ENCODE measurements at regions not wholly inside any gene's neighbourhood (a gene's known extent, or its start where the extent isn't known, plus 50 kb on each side); places are given as distances from the start of the nearest gene placed in this dataset.
"Not testable (repeated sequence)": the region's sequence is repeated elsewhere in the genome, so short reads cannot be mapped to it uniquely, and the experiment has no call there.

DNA sequence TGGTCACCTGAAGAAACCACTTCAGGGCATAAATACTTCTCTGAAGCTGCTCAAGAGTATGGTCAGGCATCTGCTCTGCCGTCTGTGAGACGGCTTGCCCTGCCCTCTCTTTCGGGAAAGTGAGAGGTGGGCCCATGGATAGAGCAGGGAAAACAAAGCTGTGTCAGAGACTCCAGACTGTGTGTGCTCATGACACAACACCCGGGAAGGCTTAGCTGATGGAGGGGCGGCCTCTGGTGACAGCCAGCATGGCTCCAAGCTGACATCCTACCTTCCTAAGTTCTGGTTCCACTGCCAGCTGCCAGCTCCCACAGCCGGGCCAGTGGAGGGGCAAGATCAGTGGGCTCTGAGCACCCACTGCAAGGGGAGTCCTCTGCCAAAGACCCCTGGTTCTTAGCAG, 215.3 kb downstream of the ANKRD30B start:
- no peak for DNase-seq (ENCODE audit: low read depth in 2 of 2)

DNA sequence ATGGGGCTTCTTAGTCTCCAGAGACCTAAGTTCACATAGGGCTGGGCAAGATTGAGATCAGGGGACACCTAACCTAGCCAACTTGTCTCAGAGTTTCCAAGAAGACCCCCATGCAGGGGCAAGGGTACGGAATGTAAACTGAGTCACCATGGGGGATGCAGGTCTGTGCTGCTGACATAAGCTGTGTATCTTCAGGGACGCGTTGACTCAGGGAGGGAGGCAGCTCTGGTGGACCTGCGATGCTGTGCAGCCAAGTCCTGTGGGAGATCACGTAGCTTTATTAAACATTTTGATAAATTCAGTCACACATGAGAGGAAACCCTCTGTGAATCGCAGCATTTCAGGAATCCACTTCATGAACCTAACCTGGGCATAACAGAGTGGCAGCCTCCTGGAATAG, 216.0 kb downstream of the ANKRD30B start:
- no peak for DNase-seq (ENCODE audit: low read depth in 2 of 2)

DNA sequence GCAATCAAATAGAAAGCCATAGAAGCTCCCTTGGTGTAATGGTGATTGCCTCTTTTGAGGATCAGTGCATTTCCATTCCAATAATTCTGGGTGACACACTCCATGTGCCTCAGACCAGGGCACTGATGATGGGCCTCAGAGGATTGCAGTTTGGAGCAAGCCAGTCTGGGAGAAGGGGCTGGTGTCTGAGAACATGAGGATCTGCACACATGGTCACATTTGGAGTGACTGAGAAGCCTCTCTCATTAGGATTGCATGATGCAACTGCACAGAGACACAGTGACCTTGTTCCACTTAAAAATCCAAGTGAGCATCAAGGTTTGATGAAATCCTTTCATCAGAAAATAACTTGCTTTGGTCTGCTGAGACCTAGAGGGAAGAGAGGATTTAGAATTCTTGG, 216.4 kb downstream of the ANKRD30B start:
- no peak for DNase-seq (ENCODE audit: low read depth in 2 of 2)

DNA sequence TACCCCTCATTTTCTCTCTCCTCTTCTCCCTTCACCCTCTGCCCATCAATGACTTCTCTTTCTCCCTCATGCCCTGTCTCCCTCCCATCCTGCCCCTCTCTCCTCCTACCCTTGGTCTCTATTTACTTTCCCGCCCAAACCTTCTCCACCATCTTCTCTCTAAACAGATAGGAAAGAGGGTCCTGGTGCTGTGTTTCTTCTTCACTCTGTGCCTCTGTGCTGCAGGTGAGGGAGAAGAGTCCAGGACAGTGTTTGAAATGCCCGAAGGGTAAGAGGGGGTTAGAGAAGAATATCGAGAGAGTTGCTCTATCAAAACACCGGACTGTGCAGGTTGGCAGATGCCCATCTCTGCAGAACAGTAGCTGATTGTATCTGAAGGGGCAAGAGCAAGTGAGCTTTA, 217.0 kb downstream of the ANKRD30B start:
- DNase-seq (ENCODE audit: low read depth in 2 of 2) = not testable (repeated sequence)

DNA sequence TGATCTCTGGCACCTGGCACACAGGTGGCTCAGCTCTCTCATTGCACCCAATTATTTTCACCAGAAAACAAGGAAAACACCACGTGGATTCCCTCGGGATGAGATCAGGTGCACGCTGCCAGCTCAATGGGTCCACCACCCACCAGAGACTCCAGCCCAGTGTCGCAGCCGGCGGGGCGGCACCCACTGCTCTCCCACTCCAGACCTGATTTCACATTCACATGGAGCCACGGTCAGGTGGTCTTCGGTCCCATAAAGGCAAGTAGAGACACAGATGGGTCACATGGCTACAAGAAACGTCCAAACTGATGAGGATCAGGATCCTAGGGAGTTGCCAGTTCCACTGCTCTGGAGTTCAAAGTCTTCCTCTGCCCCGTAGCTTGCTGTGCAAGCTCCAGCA, 217.6 kb downstream of the ANKRD30B start:
- no peak for DNase-seq (ENCODE audit: low read depth in 2 of 2)

DNA sequence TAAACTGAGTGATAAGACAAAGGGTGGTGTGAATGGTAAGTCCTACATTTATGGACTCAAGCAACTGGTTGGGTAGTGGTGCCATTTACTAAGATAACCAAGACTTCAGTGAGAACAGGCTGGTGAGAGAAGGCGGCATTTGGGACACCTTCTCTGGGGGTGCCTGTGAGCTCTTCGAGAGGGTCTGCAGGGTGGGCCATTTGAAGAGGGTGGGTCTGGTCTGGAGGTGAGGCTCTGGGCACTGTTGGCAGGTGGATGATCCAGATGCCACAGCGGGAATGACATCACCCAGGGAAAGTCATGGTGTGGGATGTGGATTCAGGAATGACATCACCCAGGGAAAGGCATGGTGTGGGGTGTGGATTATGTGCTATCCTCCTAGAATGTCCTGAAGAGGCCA, 219.3 kb downstream of the ANKRD30B start:
- not testable (repeated sequence) for DNase-seq (ENCODE audit: low read depth in 2 of 2)

DNA sequence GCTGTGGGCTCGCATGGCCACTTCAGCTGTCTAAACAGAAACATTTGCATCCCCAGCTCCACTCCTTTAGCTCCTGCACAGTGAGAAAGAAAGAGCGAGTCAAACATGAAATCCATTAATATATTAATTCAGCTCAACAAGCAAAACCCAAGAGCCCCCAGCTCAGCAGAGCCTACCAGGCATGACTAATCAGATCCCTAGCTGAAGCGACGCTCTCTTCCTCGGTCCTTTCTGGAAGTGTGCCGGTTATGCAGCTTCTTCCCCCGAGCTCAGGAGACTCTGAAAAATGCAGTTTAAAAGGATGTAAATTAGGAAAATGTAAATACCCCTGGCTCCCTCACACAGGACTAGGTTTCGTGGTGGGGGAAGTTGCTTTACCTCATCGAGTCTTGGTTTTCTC, 221.5 kb downstream of the ANKRD30B start:
- no peak for DNase-seq (ENCODE audit: low read depth in 2 of 2)

DNA sequence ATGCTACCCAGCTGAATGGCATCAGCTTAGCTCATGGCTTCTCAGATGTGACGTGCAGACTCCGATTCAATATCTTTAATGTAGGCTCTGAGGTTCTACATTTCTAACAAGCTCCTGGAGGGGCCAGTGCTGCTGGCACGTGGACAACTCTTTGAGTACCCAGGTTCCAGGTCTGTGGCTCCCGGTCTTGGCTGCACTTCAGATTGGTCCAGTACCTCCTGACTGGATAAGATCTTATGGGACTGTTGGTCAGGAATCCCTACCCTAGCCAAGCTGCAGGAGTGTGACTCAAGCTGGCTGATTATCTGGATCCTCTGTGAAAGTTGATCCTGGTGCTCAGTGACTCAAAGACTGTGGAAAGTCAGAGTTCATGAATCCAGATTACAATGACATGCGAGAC, 222.1 kb downstream of the ANKRD30B start:
- no peak for DNase-seq (ENCODE audit: low read depth in 2 of 2)

DNA sequence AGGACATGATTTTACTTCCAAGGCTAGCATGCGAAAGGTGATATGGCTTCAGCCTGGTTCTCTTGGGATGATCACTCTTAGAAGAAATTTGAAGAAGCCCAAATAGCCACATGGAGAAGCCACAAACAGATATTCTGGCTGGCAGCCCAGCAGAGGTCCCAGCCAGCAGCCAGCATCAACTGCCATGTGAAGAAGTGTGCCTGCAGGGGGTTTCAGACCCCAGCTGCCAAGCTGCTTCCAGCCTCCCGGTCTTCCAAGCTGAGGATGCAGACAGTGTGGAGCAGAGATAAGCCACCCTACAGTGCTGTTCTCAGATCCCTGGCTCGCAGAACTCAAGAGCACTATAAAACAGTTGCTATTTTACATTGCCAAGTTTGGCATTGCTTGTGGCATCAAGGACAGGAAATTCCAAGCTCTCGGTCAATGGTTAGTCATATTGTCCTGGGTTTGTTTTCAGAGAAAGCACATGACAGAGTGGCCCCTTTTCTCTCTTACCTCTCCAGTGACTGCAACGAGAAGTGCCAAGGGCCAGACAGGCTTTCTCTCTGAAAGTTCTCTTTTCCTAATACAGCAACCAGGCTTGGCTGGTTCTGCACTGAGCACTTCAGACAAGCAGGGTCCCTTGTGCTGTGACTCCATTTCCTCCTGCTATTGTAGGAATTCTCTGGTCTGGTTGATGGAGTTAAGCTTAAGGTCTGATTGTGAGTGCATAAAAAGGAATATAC, 223.7 kb downstream of the ANKRD30B start:
- DNase-seq (ENCODE audit: low read depth in 2 of 2) = no peak

DNA sequence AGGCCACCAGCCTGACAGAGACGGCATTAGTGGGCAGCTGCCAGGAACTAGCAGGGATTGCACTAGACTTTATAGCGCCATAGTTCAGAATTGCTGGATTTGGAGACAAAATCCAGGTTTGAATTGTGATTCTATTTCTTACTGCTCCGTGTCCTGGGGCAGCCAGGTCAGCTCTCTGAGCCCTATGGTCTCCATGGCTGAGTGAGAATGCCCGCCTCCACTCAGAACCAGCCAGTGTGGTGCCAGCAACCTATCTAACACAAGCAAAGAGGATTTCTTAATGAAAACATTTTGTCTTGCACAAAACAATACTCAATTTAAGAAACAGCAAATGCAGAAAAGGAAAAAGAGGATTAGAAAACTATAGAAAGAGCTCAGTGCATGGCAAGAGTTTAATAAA, 225.4 kb downstream of the ANKRD30B start:
- not testable (repeated sequence) for DNase-seq (ENCODE audit: low read depth in 2 of 2)

DNA sequence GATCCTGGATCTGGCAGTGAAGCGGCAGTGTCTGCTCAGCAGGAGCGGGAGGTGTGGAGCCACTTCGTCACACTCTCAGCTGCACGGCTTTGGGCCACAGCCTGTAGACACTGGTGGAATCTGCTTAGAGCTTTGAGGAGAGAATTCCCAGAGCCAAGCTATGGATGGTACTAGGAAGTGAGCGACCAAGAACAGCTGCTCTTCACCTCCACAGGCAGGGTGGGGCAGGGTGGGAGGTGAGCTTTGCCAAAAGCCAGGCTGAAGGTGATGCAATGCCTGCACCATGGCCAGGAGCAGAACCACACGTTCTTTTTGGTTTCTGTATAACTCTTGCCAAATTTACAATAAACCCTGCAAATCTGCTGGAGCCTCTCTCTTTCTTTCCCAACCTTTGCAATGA, 226.1 kb downstream of the ANKRD30B start:
- no peak for DNase-seq (ENCODE audit: low read depth in 2 of 2)

DNA sequence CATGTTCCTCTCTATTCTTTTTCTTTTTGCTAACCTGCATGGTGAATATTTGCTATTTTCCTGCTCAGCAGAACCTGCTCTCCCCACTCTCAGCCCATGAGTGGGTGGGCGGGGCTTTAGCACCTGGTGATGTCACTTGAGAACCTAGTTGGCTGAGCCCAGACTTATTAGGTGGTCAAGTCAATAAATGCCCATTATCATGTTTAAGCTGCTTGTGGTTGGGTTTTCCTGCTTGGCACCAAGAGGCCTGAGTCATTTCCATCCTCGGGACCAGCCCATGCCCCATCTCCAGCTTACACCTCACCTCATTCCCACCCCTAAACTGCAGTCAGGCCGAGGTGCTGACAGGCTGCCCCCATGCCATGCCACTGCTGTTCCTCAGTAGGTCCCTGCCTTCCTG, 226.6 kb downstream of the ANKRD30B start:
- no peak for DNase-seq (ENCODE audit: low read depth in 2 of 2)

DNA sequence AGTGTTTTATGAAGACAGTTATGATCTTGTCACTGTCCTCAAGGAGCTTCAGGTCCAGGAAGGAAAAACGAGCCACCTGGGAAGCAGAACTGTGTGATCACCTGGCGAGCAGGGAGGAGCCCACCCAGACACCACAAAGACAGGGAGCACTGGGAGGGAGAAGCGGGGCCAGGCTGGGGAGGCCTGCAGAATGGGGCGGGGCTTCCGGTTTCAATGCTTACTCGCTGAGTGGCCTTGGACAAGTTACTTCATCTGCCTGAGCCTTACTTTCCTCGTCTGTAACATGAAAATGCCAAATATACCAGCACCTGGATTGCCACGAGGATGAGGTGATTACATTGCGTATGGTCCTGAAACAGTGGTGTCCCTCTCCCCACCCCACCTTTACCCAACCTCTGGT, 227.5 kb downstream of the ANKRD30B start:
- DNase-seq (ENCODE audit: low read depth in 2 of 2) = no peak

DNA sequence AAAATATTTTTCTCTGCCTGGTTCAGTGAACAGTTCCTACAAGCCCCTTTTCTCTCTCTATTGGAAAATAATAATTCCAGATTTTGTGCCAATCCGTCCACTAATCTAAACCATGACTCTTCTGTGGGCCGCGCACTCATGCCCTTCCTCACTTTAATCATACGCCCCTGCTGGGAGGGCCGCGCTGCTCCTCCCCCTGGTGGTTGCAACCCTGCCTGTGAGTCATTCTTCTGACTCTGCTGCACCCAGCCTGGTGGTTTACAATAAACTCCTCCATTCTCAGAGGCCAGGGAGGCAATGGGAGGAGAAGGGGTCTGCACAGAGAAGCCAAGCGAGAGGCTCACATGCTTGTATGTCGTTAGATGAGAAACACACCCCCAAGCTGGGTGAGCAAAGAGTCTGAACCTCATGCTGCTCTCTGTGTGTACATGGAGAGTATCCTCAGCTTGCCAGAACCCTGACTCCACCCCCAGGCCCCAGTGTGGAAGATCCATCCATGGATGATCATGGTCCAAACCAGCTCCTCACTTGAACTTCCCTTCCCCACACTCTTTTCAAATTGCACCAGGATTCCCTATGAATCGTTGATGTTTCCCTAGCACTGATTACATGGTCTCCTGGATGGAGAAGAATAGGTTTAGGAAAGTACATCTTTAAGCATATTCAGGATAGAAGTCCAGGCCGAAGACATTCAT, 228.9 kb downstream of the ANKRD30B start:
- no peak for DNase-seq (ENCODE audit: low read depth in 2 of 2)

DNA sequence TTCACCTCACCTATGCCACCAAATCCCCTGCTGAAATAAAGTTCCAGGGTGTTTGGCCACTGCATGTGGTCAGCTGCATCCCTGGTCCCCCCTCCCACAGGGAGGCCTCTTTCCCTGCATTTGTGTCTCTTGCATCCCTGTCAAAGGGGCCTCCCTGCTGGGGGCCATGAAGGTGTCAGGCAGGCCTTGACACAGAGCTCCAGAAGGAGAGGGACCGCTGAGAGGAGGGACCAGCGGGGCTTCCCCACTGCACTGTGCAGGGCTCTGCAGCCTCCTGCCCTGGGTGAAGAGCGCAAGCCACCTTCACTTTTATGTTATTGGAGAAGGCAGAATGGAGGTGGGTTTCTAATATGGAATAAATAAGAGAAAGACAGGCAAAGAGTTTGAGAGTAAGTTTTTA, 230.2 kb downstream of the ANKRD30B start:
- no peak for DNase-seq (ENCODE audit: low read depth in 2 of 2)

DNA sequence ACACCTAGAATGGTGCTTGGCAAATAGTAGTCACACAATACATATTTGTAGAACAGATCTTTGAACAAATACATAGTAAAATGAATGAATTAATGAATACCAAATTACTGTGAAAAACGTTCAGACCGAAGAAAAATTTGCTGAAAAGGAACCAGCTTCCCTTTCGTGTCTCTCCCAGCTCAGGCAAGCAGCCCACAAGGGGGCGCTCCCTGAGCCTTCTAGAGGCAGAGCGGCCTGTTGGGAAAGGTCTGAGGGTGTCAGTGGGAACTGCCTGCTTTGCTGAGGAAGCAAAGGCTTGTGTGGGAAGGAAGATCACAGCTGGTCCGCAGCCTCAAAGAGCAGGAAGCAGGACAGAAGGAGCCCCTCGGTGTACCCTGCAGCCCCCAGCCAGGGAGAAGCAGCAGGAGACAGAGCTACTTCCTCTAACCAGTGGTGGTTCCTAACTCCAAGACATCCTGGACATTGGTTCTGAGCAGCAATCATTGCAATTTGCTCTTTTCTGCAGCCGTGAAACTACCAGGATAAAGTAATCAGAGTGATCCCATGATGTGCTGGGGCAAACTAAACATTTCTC, 231.1 kb downstream of the ANKRD30B start:
- peak in 1 of 2 experiments; percentile 35 for DNase-seq (ENCODE audit: low read depth in 2 of 2)

DNA sequence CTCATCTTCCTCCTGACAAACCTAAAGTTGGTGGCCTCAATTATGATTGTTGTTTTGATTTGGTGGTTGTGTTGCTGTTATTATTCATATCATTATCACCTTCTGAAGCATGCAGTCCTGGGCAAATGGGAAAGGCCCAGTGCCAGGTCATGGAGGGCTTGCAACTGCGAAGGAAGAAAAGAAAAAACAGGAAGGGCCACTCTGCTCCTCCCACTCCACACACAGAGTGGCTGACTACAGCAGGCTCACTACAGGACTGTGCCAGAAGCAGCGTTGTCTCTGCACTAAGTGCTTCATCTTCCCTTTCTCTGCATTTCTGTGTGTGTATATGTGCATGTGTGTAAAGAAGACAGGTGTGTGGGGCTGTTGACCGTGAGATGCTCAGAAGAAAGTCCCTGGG, 231.9 kb downstream of the ANKRD30B start:
- no peak for DNase-seq (ENCODE audit: low read depth in 2 of 2)

DNA sequence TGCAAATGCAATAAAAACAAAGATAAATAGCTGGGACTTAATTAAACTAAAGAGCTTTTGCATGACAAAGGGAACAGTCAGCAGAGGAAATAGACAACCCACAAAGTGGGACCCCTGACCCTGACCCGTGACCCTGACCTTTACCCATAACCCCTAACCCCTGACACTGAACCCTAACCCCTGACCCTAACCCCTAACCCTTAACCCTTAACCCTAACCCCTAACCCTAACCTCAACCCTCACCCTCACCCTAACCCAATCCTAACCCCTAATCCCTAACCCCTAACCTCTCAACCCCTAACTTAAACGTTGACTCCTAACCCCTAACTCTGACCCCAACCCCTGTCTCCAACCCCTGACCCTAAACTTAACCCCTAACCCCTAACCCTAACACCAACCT, 236.6 kb downstream of the ANKRD30B start:
- DNase-seq (ENCODE audit: low read depth in 2 of 2) = not testable (repeated sequence)

DNA sequence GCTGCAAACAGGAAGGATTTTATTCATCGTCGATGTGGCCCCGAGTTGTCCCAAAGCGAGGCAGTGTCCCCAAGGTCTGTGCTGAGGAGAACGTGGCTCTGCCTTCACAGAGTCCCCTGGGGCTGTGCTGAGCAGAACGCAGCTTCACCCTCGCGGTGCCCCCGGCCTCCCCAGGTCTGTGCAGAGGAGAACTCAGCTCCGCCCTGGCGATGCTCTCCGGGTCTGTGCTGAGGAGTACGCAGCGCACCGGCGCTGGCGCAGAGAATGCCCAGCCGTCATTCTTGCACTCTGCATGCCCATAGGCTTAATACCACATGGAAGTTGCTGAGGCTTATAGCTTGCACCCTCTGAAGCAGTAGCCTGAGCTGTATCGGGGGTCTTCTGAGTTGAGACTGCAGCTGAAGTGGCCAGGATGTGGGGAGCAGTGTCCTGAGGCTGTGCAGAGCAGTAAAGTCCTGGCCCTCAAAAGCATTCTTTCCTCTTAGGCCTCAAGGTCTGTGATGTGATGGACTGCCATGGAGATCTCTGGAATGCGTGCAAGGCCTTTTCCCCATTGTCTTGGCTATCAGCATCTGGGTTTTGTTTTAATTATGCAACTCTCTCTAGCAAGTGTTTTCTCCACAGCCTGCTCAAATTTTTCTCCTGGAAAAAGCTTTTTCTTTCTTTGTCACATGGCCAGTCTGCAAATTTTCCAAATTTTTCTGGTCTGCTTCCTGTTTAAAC, 237.5 kb downstream of the ANKRD30B start:
- DNase-seq (ENCODE audit: low read depth in 2 of 2) = not testable (repeated sequence)

DNA sequence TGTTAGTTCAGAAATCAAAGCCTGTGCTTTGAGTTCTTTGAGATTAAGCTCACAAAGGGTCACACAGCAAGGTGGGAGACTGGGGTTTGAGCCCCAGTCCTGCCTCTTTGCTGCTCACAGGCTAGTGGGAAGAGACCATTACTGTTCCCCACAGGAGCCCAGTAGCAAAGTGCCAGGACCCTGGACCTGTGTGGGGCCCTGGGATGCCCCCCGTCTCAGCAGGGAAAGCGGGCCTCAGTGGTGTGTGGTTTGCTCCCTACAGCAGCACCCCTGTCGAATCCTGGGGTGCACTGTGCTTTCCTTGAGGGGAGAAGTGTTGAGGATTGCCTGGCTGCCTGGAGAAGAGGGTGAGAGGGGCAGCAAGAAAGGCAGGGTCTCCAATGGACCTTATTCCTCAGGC, 239.4 kb downstream of the ANKRD30B start:
- DNase-seq (ENCODE audit: low read depth in 2 of 2) = not testable (repeated sequence)

DNA sequence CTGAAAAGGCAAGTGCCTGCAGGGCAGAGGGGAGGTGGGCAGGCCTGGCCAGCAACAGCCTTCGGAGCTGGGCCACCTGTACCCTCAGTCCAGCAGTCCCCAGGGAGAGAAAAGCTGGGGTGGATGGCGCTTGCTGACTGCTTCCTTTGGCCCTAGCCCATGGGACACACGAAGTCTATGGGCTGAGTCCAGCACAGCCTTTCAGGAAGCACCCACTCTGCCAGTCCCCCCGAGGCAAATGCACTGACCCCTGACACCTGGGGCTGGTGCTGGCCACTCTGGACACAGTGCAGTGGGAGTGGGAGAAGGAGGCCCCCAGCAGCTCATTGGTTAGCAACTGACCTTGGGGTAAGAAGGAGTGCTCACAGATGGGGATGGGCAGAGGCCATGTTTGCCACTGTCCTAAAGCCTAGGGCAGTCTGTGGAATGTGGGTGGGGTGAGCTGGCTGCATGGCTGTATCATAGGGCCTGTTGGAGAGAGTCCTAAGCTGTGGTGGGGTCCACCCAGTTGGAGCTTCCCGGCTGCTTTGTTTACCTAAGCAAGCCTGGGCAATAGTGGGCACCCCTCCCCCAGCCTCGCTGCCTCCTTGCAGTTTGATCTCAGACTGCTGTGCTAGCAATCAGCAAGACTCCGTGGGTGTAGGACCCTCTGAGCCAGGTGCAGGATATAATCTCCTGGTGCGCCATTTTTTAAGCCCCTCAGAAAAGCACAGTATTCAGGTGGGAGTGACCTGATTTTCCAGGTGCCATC, 240.2 kb downstream of the ANKRD30B start:
- DNase-seq (ENCODE audit: low read depth in 2 of 2) = not testable (repeated sequence)

DNA sequence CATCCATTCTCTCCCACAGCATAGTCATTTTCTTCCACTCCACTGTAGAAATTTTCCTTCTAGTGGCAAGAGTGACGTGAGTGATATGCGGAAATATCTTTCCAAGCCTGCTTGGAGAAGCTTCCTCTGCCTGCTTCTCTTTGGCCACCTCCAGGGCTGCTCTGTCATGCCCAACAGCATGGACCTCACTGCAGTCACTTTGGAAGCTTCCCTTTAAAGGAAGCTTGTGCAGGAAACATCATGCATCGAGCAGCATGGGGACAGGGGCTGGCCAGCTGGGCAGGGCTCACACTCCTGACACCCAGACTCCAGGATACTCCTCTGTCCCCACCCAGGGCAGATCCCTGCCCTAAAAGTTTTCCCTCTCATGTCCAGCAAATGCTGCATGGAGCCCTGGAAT, 241.6 kb downstream of the ANKRD30B start:
- DNase-seq (ENCODE audit: low read depth in 2 of 2) = not testable (repeated sequence)

All from stimulated activated CD4-positive, alpha-beta T cell treated with anti-CD3 and anti-CD28 coated beads, Interleukin-12 subunit alpha, Interleukin-12 subunit beta, amount 100 ng/mL, for 24 hours (primary cell).